ENCODE measurements at regions not wholly inside any gene's neighbourhood (a gene's known extent, or its start where the extent isn't known, plus 50 kb on each side); places are given as distances from the start of the nearest gene placed in this dataset.

- peaks cover 7% of the 10 kb centered on the region for H3K9me3 Mint-ChIP-seq
- H3K27me3 Mint-ChIP-seq (ENCODE audit: low read depth), result peaks cover 3% of the 10 kb centered on the region
- no peaks in the 10 kb centered on the region for H3K36me3 Mint-ChIP-seq (ENCODE audit: low read depth)
- H3K27ac Mint-ChIP-seq, result no peak overlapping the region
- TF ChIP-seq CTCF (IDR thresholded peaks at IDR 0.05; ENCODE audit: unreplicated experiment in 3 of 3), result no peak
- H3K4me3 Mint-ChIP-seq, result no peak overlapping the region
- no peaks in the 10 kb centered on the region for H3K4me1 Mint-ChIP-seq
Measured at GRCh38 chr4:184306470-184306869, 88.8 kb upstream of the ENPP6 start.

GRCh38 chr4:184300816-184301215 is 83.1 kb upstream of the ENPP6 start:
- no peak for TF ChIP-seq CTCF (IDR thresholded peaks at IDR 0.05; ENCODE audit: unreplicated experiment in 3 of 3)
- Mint-ChIP-seq H3K4me1 (no peaks in the 10 kb centered on the region), H3K9me3 (peaks cover 7% of the 10 kb centered on the region), H3K27ac (no peak overlapping the region), H3K36me3 (ENCODE audit: low read depth) (no peaks in the 10 kb centered on the region), H3K27me3 (ENCODE audit: low read depth) (no peaks in the 10 kb centered on the region), H3K4me3 (no peak overlapping the region)

GRCh38 chr4:184298254-184298653 is 80.6 kb upstream of the ENPP6 start:
- H3K4me1 Mint-ChIP-seq, result no peaks in the 10 kb centered on the region
- no peak for TF ChIP-seq CTCF (IDR thresholded peaks at IDR 0.05; ENCODE audit: unreplicated experiment in 3 of 3)
- H3K4me3 Mint-ChIP-seq, result no peak overlapping the region
- H3K36me3 Mint-ChIP-seq (ENCODE audit: low read depth), result no peaks in the 10 kb centered on the region
- no peaks in the 10 kb centered on the region for H3K27me3 Mint-ChIP-seq (ENCODE audit: low read depth)
- no peak overlapping the region for H3K27ac Mint-ChIP-seq
- H3K9me3 Mint-ChIP-seq, result peaks cover 4% of the 10 kb centered on the region

- Mint-ChIP-seq H3K27ac (no peak overlapping the region), H3K27me3 (ENCODE audit: low read depth) (no peaks in the 10 kb centered on the region), H3K36me3 (ENCODE audit: low read depth) (no peaks in the 10 kb centered on the region), H3K4me1 (no peaks in the 10 kb centered on the region), H3K9me3 (no peaks in the 10 kb centered on the region), H3K4me3 (no peak overlapping the region)
- no peak for TF ChIP-seq CTCF (IDR thresholded peaks at IDR 0.05; ENCODE audit: unreplicated experiment in 3 of 3)
Measured at GRCh38 chr4:184295206-184295605, 77.5 kb upstream of the ENPP6 start.

- H3K36me3 Mint-ChIP-seq (ENCODE audit: low read depth), result no peaks in the 10 kb centered on the region
- H3K27me3 Mint-ChIP-seq (ENCODE audit: low read depth), result no peaks in the 10 kb centered on the region
- H3K27ac Mint-ChIP-seq, result no peak overlapping the region
Measured at GRCh38 chr4:184294606-184295133, 77.0 kb upstream of the ENPP6 start.

More at GRCh38 chr4:184294606-184295133, 77.0 kb upstream of the ENPP6 start:
- Mint-ChIP-seq H3K4me3 (no peak overlapping the region), H3K9me3 (no peaks in the 10 kb centered on the region), H3K4me1 (no peaks in the 10 kb centered on the region)
- TF ChIP-seq CTCF (IDR thresholded peaks at IDR 0.05; ENCODE audit: unreplicated experiment in 3 of 3), result no peak
